Keratinocyte (primary cell): ENCODE measurements at regions not wholly inside any gene's neighbourhood (a gene's known extent, or its start where the extent isn't known, plus 50 kb on each side); places are given as distances from the start of the nearest gene placed in this dataset.

Source experiments
- DNase-seq: peaks from one replicate; pipeline ENCODE4 v3.0.0-alpha.2; 2011; ENCODE audit warnings: low read depth, missing footprints, low spot score
- FAIRE-seq: peaks from 2 replicates; lab custom pipeline; 2011; peaks lifted over from hg19 to GRCh38; lab: Jason Lieb, UNC
- H2AFZ ChIP-seq: 2 replicates; pipeline ENCODE4 v1.6.0; 2012; ENCODE audit warnings: low read length, control low read depth, inconsistent platforms; ENCODE audit not compliant: control insufficient read depth
- H3K27ac ChIP-seq: 2 replicates; pipeline ENCODE4 v1.5.1; 2011; ENCODE audit warnings: low read length; ENCODE audit not compliant: control insufficient read depth, insufficient read depth
- H3K27me3 ChIP-seq: 3 replicates; pipeline ENCODE4 v1.6.0; 2011; ENCODE audit warnings: low read length; ENCODE audit not compliant: control insufficient read depth, insufficient read depth; ENCODE audit errors: extremely low read depth
- H3K36me3 ChIP-seq, 2 experiments: 2 replicates in 1 of 2; 3 replicates in 1 of 2; pipeline ENCODE4 v1.5.1; 2011; ENCODE audit warnings: low read length in 2 of 2, mild to moderate bottlenecking in 1 of 2; ENCODE audit not compliant: control insufficient read depth in 2 of 2, insufficient read depth in 2 of 2; ENCODE audit errors: extremely low read depth in 1 of 2
- H3K4me1 ChIP-seq: 3 replicates; pipeline ENCODE4 v1.5.1; 2011; ENCODE audit warnings: low read length; ENCODE audit not compliant: control insufficient read depth, insufficient read depth; ENCODE audit errors: extremely low read depth
- H3K4me2 ChIP-seq: 3 replicates; pipeline ENCODE4 v1.6.0; 2011; ENCODE audit warnings: low read depth, low read length; ENCODE audit not compliant: control insufficient read depth, insufficient read depth; ENCODE audit errors: extremely low read depth
- H3K4me3 ChIP-seq, 3 experiments: fragments of 200-600 bp in 1 of 3; sonication (generic) in 1 of 3; 2 replicates in 2 of 3; 3 replicates in 1 of 3; pipeline ENCODE4 v1.5.1; 2011 to 2016; ENCODE audit warnings: low read length in 3 of 3, mild to moderate bottlenecking in 3 of 3, control low read depth in 2 of 3, inconsistent platforms in 1 of 3, low read depth in 1 of 3, mixed read lengths in 1 of 3, mixed run types in 1 of 3, moderate library complexity in 1 of 3; ENCODE audit not compliant: control insufficient read depth in 2 of 3, insufficient read depth in 2 of 3; ENCODE audit errors: extremely low read depth in 1 of 3
- H3K79me2 ChIP-seq: 2 replicates; pipeline ENCODE4 v1.6.0; 2012; ENCODE audit warnings: low read length; ENCODE audit not compliant: control insufficient read depth, insufficient read depth
- H3K9ac ChIP-seq: 3 replicates; pipeline ENCODE4 v1.6.0; 2011; ENCODE audit warnings: low read length; ENCODE audit not compliant: control insufficient read depth, insufficient read depth; ENCODE audit errors: extremely low read depth
- H3K9me1 ChIP-seq: 3 replicates; pipeline ENCODE4 v1.6.0; 2011; ENCODE audit warnings: low read length; ENCODE audit not compliant: control insufficient read depth, insufficient read depth; ENCODE audit errors: extremely low read depth
- H3K9me3 ChIP-seq: 2 replicates; pipeline ENCODE4 v1.5.1; 2012; ENCODE audit warnings: low read depth, low read length; ENCODE audit not compliant: control insufficient read depth
- H4K20me1 ChIP-seq: 3 replicates; pipeline ENCODE4 v1.6.0; 2011; ENCODE audit warnings: low read length; ENCODE audit not compliant: control insufficient read depth, insufficient read depth; ENCODE audit errors: extremely low read depth
- CTCF ChIP-seq, 3 experiments: IDR thresholded peaks in 1 of 3; conservative IDR thresholded peaks in 1 of 3; optimal IDR thresholded peaks in 1 of 3; 2 replicates in 2 of 3; 3 replicates in 1 of 3; pipeline versions ENCODE3 to v1.5.1; 2011; ENCODE audit warnings: low read length in 3 of 3, mild to moderate bottlenecking in 3 of 3, moderate library complexity in 2 of 3, control low read depth in 1 of 3, inconsistent platforms in 1 of 3; ENCODE audit not compliant: insufficient read depth in 2 of 3; ENCODE audit errors: extremely low read depth in 1 of 3
- EZH2 ChIP-seq: IDR thresholded peaks from one replicate; pipeline ENCODE4 v1.6.1; 2012; ENCODE audit warnings: inconsistent platforms, mild to moderate bottlenecking, low read length, moderate library complexity
- dilution Hi-C: fragments of 300-500 bp; cut with MboI; formaldehyde crosslinking; loops from one replicate; pipeline ENCODE4 v1.7.0; 2020; ENCODE audit warnings: low sequenced_read_pairs; ENCODE audit not compliant: extremely low pct_ligation_motif_present

- no peaks in the 10 kb centered on the region for H3K9me3 ChIP-seq
- no peaks in the 10 kb centered on the region for H3K4me1 ChIP-seq
- DNase-seq = no peak
- H3K4me2 ChIP-seq = no peak overlapping the region
- no peaks in the 10 kb centered on the region for H3K27me3 ChIP-seq
- no peaks in the 10 kb centered on the region for H3K9me1 ChIP-seq
- TF ChIP-seq EZH2 = no peak
- no peak for TF ChIP-seq CTCF (optimal IDR thresholded peaks at IDR 0.05 in 1 of 3, IDR thresholded peaks at IDR 0.05 in 1 of 3, conservative IDR thresholded peaks at IDR 0.05 in 1 of 3; ENCODE audit: extremely low read depth in 1 of 3, insufficient read depth in 2 of 3, low read length in 3 of 3)
- no peak for FAIRE-seq
- H3K27ac ChIP-seq = no peak overlapping the region
- dilution Hi-C loops = no loop called here
- H3K4me3 ChIP-seq = no peak overlapping the region
- no peaks in the 10 kb centered on the region for H3K36me3 ChIP-seq
- no peak overlapping the region for H3K9ac ChIP-seq
- H3K79me2 ChIP-seq = no peaks in the 10 kb centered on the region
- no peak overlapping the region for H2AFZ ChIP-seq
- no peaks in the 10 kb centered on the region for H4K20me1 ChIP-seq
Observed at GRCh38 chr15:92232317-92232716, 161.4 kb upstream of the ST8SIA2 start.

- Histone ChIP-seq H3K27me3 (no peaks in the 10 kb centered on the region), H3K79me2 (no peaks in the 10 kb centered on the region), H3K4me1 (no peaks in the 10 kb centered on the region), H3K4me3 (no peak overlapping the region), H2AFZ (no peak overlapping the region), H3K9me1 (no peaks in the 10 kb centered on the region), H4K20me1 (no peaks in the 10 kb centered on the region), H3K4me2 (no peak overlapping the region), H3K36me3 (no peaks in the 10 kb centered on the region), H3K27ac (no peak overlapping the region), H3K9me3 (no peaks in the 10 kb centered on the region), H3K9ac (no peak overlapping the region)
- TF ChIP-seq CTCF (optimal IDR thresholded peaks at IDR 0.05 in 1 of 3, IDR thresholded peaks at IDR 0.05 in 1 of 3, conservative IDR thresholded peaks at IDR 0.05 in 1 of 3; ENCODE audit: extremely low read depth in 1 of 3, insufficient read depth in 2 of 3, low read length in 3 of 3) (no peak), EZH2 (no peak)
- FAIRE-seq (no peak), DNase-seq (no peak)
- dilution Hi-C loops = no loop called here
Observed at GRCh38 chr15:92232876-92233275, 160.8 kb upstream of the ST8SIA2 start.
